ENCODE measurements at regions not wholly inside any gene's neighbourhood (a gene's known extent, or its start where the extent isn't known, plus 50 kb on each side); places are given as distances from the start of the nearest gene placed in this dataset.

DNA sequence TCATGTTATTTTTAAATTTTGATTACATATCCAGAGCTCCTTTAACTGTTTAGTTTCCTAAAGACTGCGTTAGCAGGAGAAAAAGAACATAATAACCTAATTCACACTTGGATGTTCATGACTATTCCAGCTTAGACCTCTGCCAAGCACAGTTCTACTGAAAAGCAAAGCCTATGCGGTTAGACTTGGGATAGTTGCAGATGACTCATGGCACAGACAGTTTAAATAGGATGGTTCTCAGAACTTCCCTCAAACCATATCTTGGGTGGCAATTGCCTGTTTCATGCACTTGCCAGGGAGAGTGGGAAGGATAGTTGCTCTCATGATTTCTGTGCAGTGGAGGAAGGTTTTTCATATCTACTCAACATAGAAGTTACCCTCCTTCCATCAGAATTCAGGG is 149.7 kb upstream of the KLHL29 start:
- DNase-seq (ENCODE audit: low spot score) (no peak), FAIRE-seq (no peak), ATAC-seq (no peak)
- ChIA-PET POLR2A (no interaction called here), CTCF (ENCODE audit: low intra/inter-chr PET ratio, low total read pairs) (no interaction called here)
- Histone ChIP-seq H2AFZ (ENCODE audit: low read length) (no peak overlapping the region), H3K4me2 (ENCODE audit: low read depth, low read length) (no peak overlapping the region), H3K9me3 (ENCODE audit: low read length) (no peaks in the 10 kb centered on the region), H3K4me3 (replicated peaks in 1 of 3; ENCODE audit: insufficient read depth in 1 of 3, low read depth in 2 of 3, low read length in 3 of 3) (no peak overlapping the region), H3K36me3 (replicated peaks in 1 of 2; ENCODE audit: control insufficient read depth in 1 of 2, insufficient read depth in 2 of 2, low read length in 2 of 2) (no peaks in the 10 kb centered on the region), H3K79me2 (ENCODE audit: insufficient read depth, low read length) (no peaks in the 10 kb centered on the region), H3K4me1 (ENCODE audit: insufficient read depth, low read length) (no peaks in the 10 kb centered on the region), H4K20me1 (ENCODE audit: insufficient read depth, low read length) (no peaks in the 10 kb centered on the region), H3K9ac (ENCODE audit: insufficient read depth, low read depth, low read length) (no peak overlapping the region), H3K27ac (ENCODE audit: extremely low read length, insufficient read depth, low read length) (no peak overlapping the region), H3K27me3 (ENCODE audit: control insufficient read depth in 1 of 2, insufficient read depth in 2 of 2, low read length in 2 of 2) (no peaks in the 10 kb centered on the region)
- in situ Hi-C loops (cut with HindIII; ENCODE audit: extremely low pct_ligation_motif_present, low pct_unique_long_range_greater_than_20kb) = no loop called here
- intact Hi-C loops (cut with micrococcal nuclease; ENCODE audit: unreplicated experiment) = no loop called here
- no TSS peak for BruUV-seq (replicated peaks)
- WGBS (ENCODE audit: low lambda C conversion rate) = 35% methylated on average over 2 of the region's 2 CpGs
- TF ChIP-seq ZNF747 (CRISPR knock-in tag; IDR thresholded peaks at IDR 0.05; ENCODE audit: borderline replicate concordance) = no peak
- TF ChIP-seq, protein P1, sequence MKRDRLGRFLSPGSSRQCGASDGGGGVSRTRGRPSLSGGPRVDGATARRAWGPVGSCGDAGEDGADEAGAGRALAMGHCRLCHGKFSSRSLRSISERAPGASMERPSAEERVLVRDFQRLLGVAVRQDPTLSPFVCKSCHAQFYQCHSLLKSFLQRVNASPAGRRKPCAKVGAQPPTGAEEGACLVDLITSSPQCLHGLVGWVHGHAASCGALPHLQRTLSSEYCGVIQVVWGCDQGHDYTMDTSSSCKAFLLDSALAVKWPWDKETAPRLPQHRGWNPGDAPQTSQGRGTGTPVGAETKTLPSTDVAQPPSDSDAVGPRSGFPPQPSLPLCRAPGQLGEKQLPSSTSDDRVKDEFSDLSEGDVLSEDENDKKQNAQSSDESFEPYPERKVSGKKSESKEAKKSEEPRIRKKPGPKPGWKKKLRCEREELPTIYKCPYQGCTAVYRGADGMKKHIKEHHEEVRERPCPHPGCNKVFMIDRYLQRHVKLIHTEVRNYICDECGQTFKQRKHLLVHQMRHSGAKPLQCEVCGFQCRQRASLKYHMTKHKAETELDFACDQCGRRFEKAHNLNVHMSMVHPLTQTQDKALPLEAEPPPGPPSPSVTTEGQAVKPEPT (CRISPR knock-in tag; IDR thresholded peaks at IDR 0.05; ENCODE audit: low read depth) = no peak
- TF ChIP-seq SALL1 (CRISPR knock-in tag; IDR thresholded peaks at IDR 0.05) = no peak
- TF ChIP-seq ZNF260 (CRISPR knock-in tag; IDR thresholded peaks at IDR 0.05; ENCODE audit: borderline replicate concordance, low read depth) = no peak
- no peak for TF ChIP-seq RXRB (CRISPR knock-in tag; IDR thresholded peaks at IDR 0.05; ENCODE audit: borderline replicate concordance)
- TF ChIP-seq, protein P2, sequence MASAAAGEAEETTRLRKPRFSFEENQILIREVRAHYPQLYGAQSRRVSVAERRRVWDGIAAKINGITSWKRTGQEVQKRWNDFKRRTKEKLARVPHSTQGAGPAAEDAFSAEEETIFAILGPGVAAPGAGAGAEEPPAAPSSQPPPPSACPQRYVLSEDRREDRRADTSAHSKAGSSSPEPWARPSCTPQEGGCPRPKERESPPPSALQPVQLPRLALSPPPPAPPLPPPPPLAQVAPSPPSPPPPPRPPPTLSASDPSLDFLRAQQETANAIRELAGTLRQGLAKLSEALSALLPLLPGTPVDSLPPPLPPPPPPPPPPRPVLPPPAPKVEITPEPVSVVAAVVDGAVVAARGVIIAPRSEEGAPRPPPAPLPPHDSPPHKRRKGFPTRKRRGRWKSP (CRISPR knock-in tag; IDR thresholded peaks at IDR 0.05) = no peak
- TF ChIP-seq MAZ (IDR thresholded peaks at IDR 0.05; ENCODE audit: borderline replicate concordance, low read depth, low read length) = no peak
- TF ChIP-seq MAZ (CRISPR knock-in tag; IDR thresholded peaks at IDR 0.05; ENCODE audit: low read depth) = no peak
- no peak for TF ChIP-seq FOXO1 (CRISPR knock-in tag; IDR thresholded peaks at IDR 0.05)
- no peak for TF ChIP-seq ZFP82 (CRISPR knock-in tag; IDR thresholded peaks at IDR 0.05; ENCODE audit: borderline replicate concordance)
- TF ChIP-seq RBFOX2 (IDR thresholded peaks at IDR 0.05; ENCODE audit: low read depth, low read length) = no peak
- no peak for TF ChIP-seq TBX3 (IDR thresholded peaks at IDR 0.05; ENCODE audit: borderline replicate concordance)
- TF ChIP-seq ZNF713 (CRISPR knock-in tag; IDR thresholded peaks at IDR 0.05) = no peak
- TF ChIP-seq SNAPC2 (CRISPR knock-in tag; IDR thresholded peaks at IDR 0.05) = no peak
- no peak for TF ChIP-seq RCOR2 (CRISPR knock-in tag; IDR thresholded peaks at IDR 0.05)
- TF ChIP-seq ISL2 (CRISPR knock-in tag; IDR thresholded peaks at IDR 0.05) = no peak
- no peak for TF ChIP-seq NFKBIZ (CRISPR knock-in tag; IDR thresholded peaks at IDR 0.05)
- TF ChIP-seq ZSCAN22 (CRISPR knock-in tag; IDR thresholded peaks at IDR 0.05) = no peak
- TF ChIP-seq ZNF446 (CRISPR knock-in tag; IDR thresholded peaks at IDR 0.05) = no peak
- no peak for TF ChIP-seq ZNF777 (CRISPR knock-in tag; IDR thresholded peaks at IDR 0.05)

Data from HepG2 (cell line).